Suprapubic skin (tissue), 4 donors: ENCODE measurements at regions not wholly inside any gene's neighbourhood (a gene's known extent, or its start where the extent isn't known, plus 50 kb on each side); places are given as distances from the start of the nearest gene placed in this dataset.

Experiments
- DNase-seq, 2 donors: peaks; one replicate each; pipeline ENCODE4 v3.0.0-alpha.2; 2019; ENCODE audit warnings: low spot score in 2 of 2
- H3K27ac ChIP-seq: fragments of 200-600 bp; sonication (generic); one replicate; pipeline ENCODE4 v1.5.1; 2019
- H3K27me3 ChIP-seq: fragments of 200-600 bp; sonication (generic); one replicate; pipeline ENCODE4 v1.5.1; 2019
- H3K36me3 ChIP-seq: fragments of 200-600 bp; sonication (generic); one replicate; pipeline ENCODE4 v1.5.1; 2019
- H3K4me1 ChIP-seq: fragments of 200-600 bp; sonication (generic); one replicate; pipeline ENCODE4 v1.5.1; 2019
- H3K4me3 ChIP-seq: fragments of 200-600 bp; sonication (generic); one replicate; pipeline ENCODE4 v1.5.1; 2019; ENCODE audit warnings: mild to moderate bottlenecking
- H3K9me3 ChIP-seq: fragments of 200-600 bp; sonication (generic); one replicate; pipeline ENCODE4 v1.5.1; 2019
- CTCF ChIP-seq, 2 donors: fragments of 200-600 bp in 1 of 2; fragments of 450-650 bp in 1 of 2; sonication (generic) in 1 of 2; IDR thresholded peaks; one replicate each; pipeline ENCODE4 v1.5.1; 2016 to 2019; ENCODE audit warnings: antibody characterized with exemption in 2 of 2, mild to moderate bottlenecking in 1 of 2, moderate library complexity in 1 of 2
- EP300 ChIP-seq: sonication (generic); formaldehyde crosslinking; IDR thresholded peaks from one replicate; pipeline ENCODE4 v1.6.1; 2017; ENCODE audit warnings: antibody characterized with exemption
- POLR2A ChIP-seq, 2 donors: fragments of 450-650 bp; IDR thresholded peaks; one replicate each; pipeline ENCODE4 v1.6.1; 2017; ENCODE audit warnings: antibody characterized with exemption in 2 of 2, mild to moderate bottlenecking in 2 of 2, moderate library complexity in 2 of 2
- POLR2AphosphoS5 ChIP-seq, 3 donors: sonication (generic); formaldehyde crosslinking; IDR thresholded peaks; one replicate each; pipeline ENCODE4 v1.6.1; 2017; ENCODE audit warnings: antibody characterized with exemption in 3 of 3
- WGBS: methylation state at CpG from one replicate; pipeline ENCODE4 v1.1.5; 2018; 5-methylcytosine and 5-hydroxymethylcytosine counted together

GRCh38 chr3:132187746-132188145 lies 129.5 kb upstream of the ACP3 start:
- TF ChIP-seq POLR2A (IDR thresholded peaks at IDR 0.05) (no peak), EP300 (no peak), POLR2AphosphoS5 (IDR thresholded peaks at IDR 0.05) (no peak), CTCF (IDR thresholded peaks at IDR 0.05) (no peak)
- 68% methylated on average over 2 of the region's 2 CpGs for WGBS

GRCh38 chr3:132189601-132190000 lies 127.6 kb upstream of the ACP3 start:
- no peaks in the 10 kb centered on the region for H3K4me1 ChIP-seq
- TF ChIP-seq POLR2A (IDR thresholded peaks at IDR 0.05) (no peak), EP300 (no peak), CTCF (IDR thresholded peaks at IDR 0.05) (no peak)
- peaks cover 3% of the 10 kb centered on the region for H3K27me3 ChIP-seq

More at GRCh38 chr3:132187746-132188145, 129.5 kb upstream of the ACP3 start:
- no peak for DNase-seq
- H3K9me3 ChIP-seq = no peaks in the 10 kb centered on the region
- H3K36me3 ChIP-seq = no peaks in the 10 kb centered on the region
- no peak overlapping the region for H3K27ac ChIP-seq
- H3K27me3 ChIP-seq = peaks cover 3% of the 10 kb centered on the region
- H3K4me1 ChIP-seq = no peaks in the 10 kb centered on the region
- H3K4me3 ChIP-seq = no peak overlapping the region

GRCh38 chr3:132196113-132196512 lies 121.1 kb upstream of the ACP3 start:
- DNase-seq = no peak
- H3K4me1 ChIP-seq = no peaks in the 10 kb centered on the region
- WGBS = 36% methylated on average over 1 of the region's 1 CpG
- H3K27me3 ChIP-seq = peaks cover 2% of the 10 kb centered on the region
- no peak overlapping the region for H3K27ac ChIP-seq
- TF ChIP-seq CTCF (IDR thresholded peaks at IDR 0.05) (no peak), EP300 (no peak), POLR2A (IDR thresholded peaks at IDR 0.05) (no peak), POLR2AphosphoS5 (IDR thresholded peaks at IDR 0.05) (no peak)
- no peaks in the 10 kb centered on the region for H3K36me3 ChIP-seq
- no peak overlapping the region for H3K4me3 ChIP-seq
- H3K9me3 ChIP-seq = no peaks in the 10 kb centered on the region

More at GRCh38 chr3:132189601-132190000, 127.6 kb upstream of the ACP3 start:
- DNase-seq = no peak
- H3K9me3 ChIP-seq = no peaks in the 10 kb centered on the region
- WGBS = 26% methylated on average over 3 of the region's 3 CpGs
- no peak overlapping the region for H3K27ac ChIP-seq
- H3K4me3 ChIP-seq = no peak overlapping the region
- no peaks in the 10 kb centered on the region for H3K36me3 ChIP-seq

- TF ChIP-seq POLR2A (IDR thresholded peaks at IDR 0.05) (no peak), CTCF (IDR thresholded peaks at IDR 0.05) (no peak), POLR2AphosphoS5 (IDR thresholded peaks at IDR 0.05) (no peak), EP300 (no peak)
- no peak for DNase-seq
- no peaks in the 10 kb centered on the region for H3K9me3 ChIP-seq
- no peaks in the 10 kb centered on the region for H3K27me3 ChIP-seq
- no peak overlapping the region for H3K4me3 ChIP-seq
- no peaks in the 10 kb centered on the region for H3K36me3 ChIP-seq
- no peaks in the 10 kb centered on the region for H3K4me1 ChIP-seq
- H3K27ac ChIP-seq = no peak overlapping the region
Measured at GRCh38 chr3:132198516-132198915, 118.7 kb upstream of the ACP3 start.

GRCh38 chr3:132199451-132199850 lies 117.8 kb upstream of the ACP3 start:
- DNase-seq = no peak
- Histone ChIP-seq H3K27ac (no peak overlapping the region), H3K36me3 (no peaks in the 10 kb centered on the region), H3K27me3 (no peaks in the 10 kb centered on the region), H3K9me3 (no peaks in the 10 kb centered on the region), H3K4me3 (no peak overlapping the region), H3K4me1 (no peaks in the 10 kb centered on the region)
- WGBS = 63% methylated on average over 1 of the region's 1 CpG
- TF ChIP-seq POLR2A (IDR thresholded peaks at IDR 0.05) (no peak), CTCF (IDR thresholded peaks at IDR 0.05) (no peak), POLR2AphosphoS5 (IDR thresholded peaks at IDR 0.05) (no peak), EP300 (no peak)
